Coronary artery (tissue), 2 donors: ENCODE measurements at regions not wholly inside any gene's neighbourhood (a gene's known extent, or its start where the extent isn't known, plus 50 kb on each side); places are given as distances from the start of the nearest gene placed in this dataset.

Experiments
- DNase-seq: peaks from one replicate; pipeline ENCODE4 v3.0.0-alpha.2; 2017; ENCODE audit warnings: low spot score
- H3K27ac ChIP-seq, 2 donors: fragments of 200-600 bp; sonication (generic); one replicate each; pipeline ENCODE4 v1.5.1; 2016 to 2019
- H3K4me3 ChIP-seq: fragments of 200-600 bp; sonication (generic); 2 replicates; pipeline ENCODE4 v1.5.1; 2016; ENCODE audit warnings: mild to moderate bottlenecking, moderate library complexity
- TF ChIP-seq, protein P1 (sequence below): fragments of 200-600 bp; sonication (generic); IDR thresholded peaks from one replicate; pipeline ENCODE4 v1.5.1; 2019; ENCODE audit warnings: antibody characterized with exemption

DNA sequence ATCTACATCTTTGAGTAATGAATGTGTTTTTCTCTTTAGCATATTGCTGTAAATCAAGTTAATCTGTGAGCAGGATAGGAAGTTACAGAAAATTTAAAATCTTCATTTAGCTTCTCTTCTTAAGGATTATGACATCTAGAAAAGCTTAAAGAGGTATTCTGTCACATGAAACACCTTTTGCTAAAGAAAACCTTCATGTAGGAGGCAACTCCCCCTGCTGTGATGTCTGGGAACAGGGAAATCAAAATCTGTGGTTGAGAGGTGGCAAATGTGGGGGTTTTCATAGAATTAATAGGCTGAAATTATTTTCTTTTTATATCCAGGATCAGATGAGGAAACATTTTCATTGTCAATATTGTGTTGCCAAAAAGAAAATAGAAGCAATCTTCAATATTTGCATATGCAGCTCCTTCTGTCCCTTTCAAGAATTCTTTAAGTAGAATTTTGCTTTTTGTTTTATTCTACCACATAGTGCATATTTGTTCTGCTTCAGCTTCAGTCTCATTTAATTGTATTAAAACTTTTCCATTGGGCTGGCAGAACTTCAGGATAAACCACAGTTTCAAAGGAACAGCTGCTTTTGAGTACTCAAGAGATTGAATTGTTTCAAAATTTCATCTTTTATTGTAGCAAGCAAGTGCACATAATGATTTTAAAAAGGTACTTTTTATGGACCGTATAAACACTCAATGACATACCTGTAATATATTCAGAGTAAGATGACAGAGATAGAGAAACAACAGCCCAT lies 128.4 kb downstream of the RAP2B start:
- TF ChIP-seq, protein P1, sequence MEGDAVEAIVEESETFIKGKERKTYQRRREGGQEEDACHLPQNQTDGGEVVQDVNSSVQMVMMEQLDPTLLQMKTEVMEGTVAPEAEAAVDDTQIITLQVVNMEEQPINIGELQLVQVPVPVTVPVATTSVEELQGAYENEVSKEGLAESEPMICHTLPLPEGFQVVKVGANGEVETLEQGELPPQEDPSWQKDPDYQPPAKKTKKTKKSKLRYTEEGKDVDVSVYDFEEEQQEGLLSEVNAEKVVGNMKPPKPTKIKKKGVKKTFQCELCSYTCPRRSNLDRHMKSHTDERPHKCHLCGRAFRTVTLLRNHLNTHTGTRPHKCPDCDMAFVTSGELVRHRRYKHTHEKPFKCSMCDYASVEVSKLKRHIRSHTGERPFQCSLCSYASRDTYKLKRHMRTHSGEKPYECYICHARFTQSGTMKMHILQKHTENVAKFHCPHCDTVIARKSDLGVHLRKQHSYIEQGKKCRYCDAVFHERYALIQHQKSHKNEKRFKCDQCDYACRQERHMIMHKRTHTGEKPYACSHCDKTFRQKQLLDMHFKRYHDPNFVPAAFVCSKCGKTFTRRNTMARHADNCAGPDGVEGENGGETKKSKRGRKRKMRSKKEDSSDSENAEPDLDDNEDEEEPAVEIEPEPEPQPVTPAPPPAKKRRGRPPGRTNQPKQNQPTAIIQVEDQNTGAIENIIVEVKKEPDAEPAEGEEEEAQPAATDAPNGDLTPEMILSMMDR, result no peak
- no peak for DNase-seq
- Histone ChIP-seq H3K27ac (no peak overlapping the region), H3K4me3 (no peak overlapping the region)

DNA sequence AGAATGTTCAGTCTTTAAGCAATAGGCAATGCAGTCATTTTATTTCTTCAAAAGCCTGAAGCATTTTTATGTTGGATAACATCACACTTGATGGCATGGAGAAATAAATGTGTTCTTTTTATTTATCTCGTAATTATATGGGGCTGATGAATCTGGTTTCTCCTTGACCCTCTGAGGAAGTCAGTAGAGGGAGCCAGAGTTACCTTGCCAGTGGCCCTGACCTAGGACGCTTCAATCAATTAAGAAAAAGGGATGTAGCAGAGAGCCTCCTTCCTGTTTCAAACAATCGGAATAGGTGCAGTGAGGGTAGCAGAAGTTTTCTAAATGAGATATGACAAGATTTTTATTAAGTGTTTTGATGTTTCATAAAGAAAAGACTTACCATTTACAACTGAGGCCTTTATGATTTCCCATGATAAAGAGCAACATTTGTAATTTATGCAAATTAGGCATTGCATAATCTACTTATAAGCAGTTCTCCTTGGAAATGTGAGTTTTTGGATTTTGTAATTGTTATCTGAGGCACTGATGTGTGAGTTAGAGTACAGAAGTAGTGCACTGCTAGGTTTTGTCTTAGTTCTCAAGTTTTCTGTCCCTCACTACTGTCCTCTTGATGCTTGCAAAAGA lies 129.1 kb downstream of the RAP2B start:
- TF ChIP-seq, protein P1, result no peak
- DNase-seq, result no peak
- Histone ChIP-seq H3K4me3 (no peak overlapping the region), H3K27ac (no peak overlapping the region)

DNA sequence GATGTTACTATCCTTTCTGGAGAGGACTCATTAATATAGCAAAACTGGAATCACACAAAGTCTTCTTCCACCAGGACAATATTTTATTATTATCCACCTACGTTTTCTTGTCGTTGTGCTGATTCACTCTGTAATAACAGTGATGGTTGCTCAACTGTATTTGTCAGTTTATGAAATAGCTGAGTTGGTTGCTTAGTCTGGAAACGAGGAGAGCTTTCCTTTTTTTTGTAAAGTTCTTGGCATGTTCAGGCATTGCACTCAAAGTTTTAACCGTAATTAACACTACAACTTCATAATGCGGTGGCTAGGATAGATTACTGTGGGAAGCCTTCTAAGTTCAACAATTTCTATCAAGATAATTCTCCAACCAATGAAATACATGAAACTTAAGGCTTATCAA lies 131.2 kb downstream of the RAP2B start:
- TF ChIP-seq, protein P1, result no peak
- no peak overlapping the region for H3K4me3 ChIP-seq
- no peak for DNase-seq
- H3K27ac ChIP-seq, result no peak overlapping the region

DNA sequence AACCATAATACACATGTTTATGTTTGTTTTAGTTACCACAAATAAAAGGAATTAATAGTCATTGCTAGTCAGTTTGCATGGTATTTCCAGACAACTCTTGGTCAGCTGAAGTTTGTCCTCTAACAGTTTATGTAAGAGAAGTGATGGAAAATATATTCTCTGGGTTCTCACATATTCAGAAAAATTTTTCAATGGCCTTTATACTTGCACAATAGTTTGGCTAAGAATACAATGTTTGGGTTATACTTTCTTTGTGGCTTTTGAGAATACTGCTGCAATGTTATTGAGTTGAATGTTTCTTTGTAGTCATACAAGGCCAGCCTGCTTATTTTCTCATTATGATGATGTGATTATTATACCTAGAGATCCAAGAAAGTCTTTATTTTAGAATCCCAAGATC lies 133.9 kb downstream of the RAP2B start:
- no peak overlapping the region for H3K27ac ChIP-seq
- no peak overlapping the region for H3K4me3 ChIP-seq
- DNase-seq, result no peak
- TF ChIP-seq, protein P1, result no peak

DNA sequence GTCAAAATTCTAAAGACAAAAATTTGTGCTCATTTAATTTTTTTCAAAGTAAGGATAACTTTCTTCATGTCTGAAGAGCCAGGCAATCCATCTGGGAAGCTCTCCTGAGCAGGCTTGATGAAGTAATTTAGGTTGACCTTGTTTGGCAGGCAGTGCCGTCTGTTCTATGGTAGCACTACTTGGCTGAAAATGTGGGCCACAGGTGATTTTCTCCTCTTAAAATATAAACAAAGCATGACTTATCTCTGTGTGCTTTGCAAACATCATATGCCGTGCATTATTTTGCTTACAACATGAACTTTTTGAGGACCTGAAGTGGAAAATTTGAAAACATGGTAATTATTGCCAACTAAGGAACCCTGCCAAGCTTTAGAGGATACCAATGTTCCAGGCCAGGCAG lies 143.2 kb downstream of the RAP2B start:
- no peak overlapping the region for H3K27ac ChIP-seq
- no peak for DNase-seq
- TF ChIP-seq, protein P1, result no peak
- no peak overlapping the region for H3K4me3 ChIP-seq

DNA sequence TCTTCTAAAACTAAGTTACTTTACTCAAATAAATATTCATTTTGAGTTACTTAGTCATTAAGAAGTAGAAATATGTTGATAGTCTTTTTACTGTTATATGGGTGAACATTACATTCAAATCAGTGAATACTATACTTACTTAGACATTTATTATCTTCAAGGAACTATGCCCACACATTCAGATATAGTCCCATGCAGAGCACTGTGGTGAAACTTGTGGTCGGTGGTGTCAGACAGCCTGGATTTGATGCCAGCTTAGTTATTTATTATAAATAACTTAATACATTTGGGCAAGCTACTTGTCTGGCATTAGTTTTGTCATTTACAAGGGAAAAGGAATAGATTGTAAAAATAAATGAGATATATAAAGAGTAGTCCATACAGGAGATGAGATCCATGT lies 149.5 kb downstream of the RAP2B start:
- DNase-seq, result no peak
- TF ChIP-seq, protein P1, result no peak
- no peak overlapping the region for H3K27ac ChIP-seq
- H3K4me3 ChIP-seq, result no peak overlapping the region
